ENCODE measurements at regions not wholly inside any gene's neighbourhood (a gene's known extent, or its start where the extent isn't known, plus 50 kb on each side); places are given as distances from the start of the nearest gene placed in this dataset.

DNA sequence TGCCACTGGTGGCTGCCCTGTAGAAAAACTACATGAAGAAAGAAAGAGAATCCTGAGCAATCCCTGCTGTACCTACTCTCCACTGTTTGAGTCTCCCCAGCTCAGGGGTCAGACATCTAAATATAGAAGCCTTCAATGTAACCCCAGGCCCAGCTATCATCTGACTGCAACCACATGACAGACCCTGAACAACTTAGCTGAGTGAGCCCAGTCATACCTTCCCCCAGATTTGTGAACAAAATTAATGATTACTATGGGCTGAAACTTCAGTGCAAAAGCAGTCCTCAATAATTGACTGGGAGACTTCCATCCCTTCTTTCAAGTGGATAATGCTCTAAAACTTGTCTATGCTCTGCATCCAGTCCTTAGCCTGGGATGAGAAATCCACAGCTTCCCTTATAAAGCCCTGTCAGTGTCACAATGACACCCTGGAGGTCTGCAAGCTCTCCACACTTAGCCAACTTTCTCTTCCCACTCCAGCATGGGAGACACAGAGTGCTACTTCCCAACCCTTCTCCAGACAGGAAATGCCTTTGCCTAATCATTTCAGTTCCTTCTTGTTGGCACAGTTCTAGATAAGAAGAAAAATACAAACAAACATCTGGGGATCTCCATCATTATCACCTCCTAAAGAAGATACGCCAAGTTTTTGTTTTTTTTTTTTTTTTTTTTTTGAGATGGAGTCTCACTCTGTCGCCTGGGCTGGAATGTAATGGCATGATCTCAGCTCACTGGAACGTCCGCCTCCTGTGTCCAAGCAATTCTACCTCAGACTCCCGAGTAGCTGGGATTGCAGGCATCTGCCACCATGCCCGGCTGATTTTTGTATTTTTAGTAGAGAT is 198.5 kb upstream of the GADL1 start:
- Histone ChIP-seq H3K79me2 (ENCODE audit: low read depth) (no peaks in the 10 kb centered on the region), H3K27ac (no peak overlapping the region), H3K4me1 (no peaks in the 10 kb centered on the region), H3K27me3 (no peaks in the 10 kb centered on the region), H3K4me3 (no peak overlapping the region), H3K36me3 (no peaks in the 10 kb centered on the region), H3K9ac (no peak overlapping the region), H3K4me2 (no peak overlapping the region), H2AFZ (replicated peaks) (no peak overlapping the region), H3F3A (ENCODE audit: low read depth) (no peaks in the 10 kb centered on the region), H3K9me3 (ENCODE audit: low read depth) (no peaks in the 10 kb centered on the region), H4K20me1 (ENCODE audit: low read depth) (no peaks in the 10 kb centered on the region)
- Mint-ChIP-seq H3K9me3 (no peaks in the 10 kb centered on the region), H3K27me3 (ENCODE audit: insufficient read depth, low read depth) (no peaks in the 10 kb centered on the region), H3K36me3 (no peaks in the 10 kb centered on the region), H3K4me3 (no peak overlapping the region), H3K4me1 (no peaks in the 10 kb centered on the region), H3K27ac (peak overlapping the region; percentile 31)
- TF ChIP-seq EZH2 (IDR thresholded peaks at IDR 0.05): no peak
- no peak for TF ChIP-seq EZH2phosphoT487 (IDR thresholded peaks at IDR 0.05)
- TF ChIP-seq, protein P1, sequence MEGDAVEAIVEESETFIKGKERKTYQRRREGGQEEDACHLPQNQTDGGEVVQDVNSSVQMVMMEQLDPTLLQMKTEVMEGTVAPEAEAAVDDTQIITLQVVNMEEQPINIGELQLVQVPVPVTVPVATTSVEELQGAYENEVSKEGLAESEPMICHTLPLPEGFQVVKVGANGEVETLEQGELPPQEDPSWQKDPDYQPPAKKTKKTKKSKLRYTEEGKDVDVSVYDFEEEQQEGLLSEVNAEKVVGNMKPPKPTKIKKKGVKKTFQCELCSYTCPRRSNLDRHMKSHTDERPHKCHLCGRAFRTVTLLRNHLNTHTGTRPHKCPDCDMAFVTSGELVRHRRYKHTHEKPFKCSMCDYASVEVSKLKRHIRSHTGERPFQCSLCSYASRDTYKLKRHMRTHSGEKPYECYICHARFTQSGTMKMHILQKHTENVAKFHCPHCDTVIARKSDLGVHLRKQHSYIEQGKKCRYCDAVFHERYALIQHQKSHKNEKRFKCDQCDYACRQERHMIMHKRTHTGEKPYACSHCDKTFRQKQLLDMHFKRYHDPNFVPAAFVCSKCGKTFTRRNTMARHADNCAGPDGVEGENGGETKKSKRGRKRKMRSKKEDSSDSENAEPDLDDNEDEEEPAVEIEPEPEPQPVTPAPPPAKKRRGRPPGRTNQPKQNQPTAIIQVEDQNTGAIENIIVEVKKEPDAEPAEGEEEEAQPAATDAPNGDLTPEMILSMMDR (IDR thresholded peaks at IDR 0.05): no peak
- DNase-seq (ENCODE audit: low spot score): no peak

DNA sequence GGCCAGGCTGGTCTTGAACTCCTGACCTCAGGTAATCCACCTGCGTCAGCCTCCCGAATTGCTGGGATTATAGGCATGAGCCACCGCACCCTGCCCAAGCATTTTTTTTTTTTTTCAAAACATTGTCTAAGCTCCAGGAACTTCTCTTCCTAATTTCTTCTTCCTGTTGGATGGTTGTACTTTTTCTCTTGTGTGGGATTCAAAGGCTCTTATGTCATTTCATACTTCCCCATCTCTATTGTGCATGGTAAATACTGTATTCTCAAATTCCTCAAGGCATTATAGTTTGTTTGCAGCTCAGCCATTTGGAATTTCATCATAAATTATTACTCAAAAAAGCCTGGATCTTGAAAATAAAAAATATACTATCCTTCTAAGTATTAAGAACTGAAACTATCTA is 199.1 kb upstream of the GADL1 start:
- H3K4me1 Mint-ChIP-seq: no peaks in the 10 kb centered on the region
- Histone ChIP-seq H3K79me2 (ENCODE audit: low read depth) (no peaks in the 10 kb centered on the region), H3K4me1 (no peaks in the 10 kb centered on the region), H3K9ac (no peak overlapping the region), H3K36me3 (no peaks in the 10 kb centered on the region), H3F3A (ENCODE audit: low read depth) (no peaks in the 10 kb centered on the region), H2AFZ (replicated peaks) (no peak overlapping the region), H3K4me3 (no peak overlapping the region), H3K4me2 (no peak overlapping the region), H3K9me3 (ENCODE audit: low read depth) (no peaks in the 10 kb centered on the region), H3K27me3 (no peaks in the 10 kb centered on the region), H4K20me1 (ENCODE audit: low read depth) (no peaks in the 10 kb centered on the region), H3K27ac (no peak overlapping the region)
- TF ChIP-seq, protein P1 (IDR thresholded peaks at IDR 0.05): no peak
- TF ChIP-seq EZH2phosphoT487 (IDR thresholded peaks at IDR 0.05) (no peak), EZH2 (IDR thresholded peaks at IDR 0.05) (no peak)
- no peaks in the 10 kb centered on the region for H3K9me3 Mint-ChIP-seq
- no peaks in the 10 kb centered on the region for H3K27me3 Mint-ChIP-seq (ENCODE audit: insufficient read depth, low read depth)
- no peak overlapping the region for H3K27ac Mint-ChIP-seq
- H3K36me3 Mint-ChIP-seq: no peaks in the 10 kb centered on the region
- no peak overlapping the region for H3K4me3 Mint-ChIP-seq
- DNase-seq (ENCODE audit: low spot score): no peak

DNA sequence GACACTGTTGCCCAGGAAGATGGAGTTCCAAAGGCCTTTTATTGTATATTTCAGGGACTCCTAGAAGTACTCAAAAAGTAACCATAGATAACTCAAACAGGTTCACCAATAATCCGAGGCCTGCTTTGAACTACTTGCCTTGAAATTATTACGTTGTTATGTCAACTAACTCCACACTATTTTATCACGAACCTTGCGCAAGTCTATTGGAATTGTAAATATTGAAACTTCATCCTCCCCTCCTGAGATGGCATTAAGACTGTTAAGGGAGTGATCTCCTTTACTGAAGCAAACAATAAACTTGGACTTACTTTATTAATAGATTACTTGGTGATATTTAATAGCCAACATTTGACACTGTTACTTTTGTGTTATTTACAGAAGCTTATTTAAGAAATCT is 199.6 kb upstream of the GADL1 start:
- H3K9me3 Mint-ChIP-seq: no peaks in the 10 kb centered on the region
- H3K27ac Mint-ChIP-seq: no peak overlapping the region
- no peak overlapping the region for H3K4me3 Mint-ChIP-seq
- Histone ChIP-seq H3K4me1 (peaks cover 3% of the 10 kb centered on the region), H3K4me3 (no peak overlapping the region), H3K79me2 (ENCODE audit: low read depth) (no peaks in the 10 kb centered on the region), H3K9ac (no peak overlapping the region), H3F3A (ENCODE audit: low read depth) (no peaks in the 10 kb centered on the region), H3K4me2 (no peak overlapping the region), H3K36me3 (no peaks in the 10 kb centered on the region), H4K20me1 (ENCODE audit: low read depth) (no peaks in the 10 kb centered on the region), H3K27me3 (no peaks in the 10 kb centered on the region), H3K9me3 (ENCODE audit: low read depth) (no peaks in the 10 kb centered on the region), H2AFZ (replicated peaks) (no peak overlapping the region), H3K27ac (no peak overlapping the region)
- TF ChIP-seq EZH2 (IDR thresholded peaks at IDR 0.05): no peak
- TF ChIP-seq, protein P1 (IDR thresholded peaks at IDR 0.05): no peak
- no peak for TF ChIP-seq EZH2phosphoT487 (IDR thresholded peaks at IDR 0.05)
- no peak for DNase-seq (ENCODE audit: low spot score)
- no peaks in the 10 kb centered on the region for H3K36me3 Mint-ChIP-seq
- no peaks in the 10 kb centered on the region for H3K27me3 Mint-ChIP-seq (ENCODE audit: insufficient read depth, low read depth)
- no peaks in the 10 kb centered on the region for H3K4me1 Mint-ChIP-seq

Data from neural progenitor cell (in vitro differentiated cells).